GF-D8 (cell line): ENCODE measurements at regions not wholly inside any gene's neighbourhood (a gene's known extent, or its start where the extent isn't known, plus 50 kb on each side); places are given as distances from the start of the nearest gene placed in this dataset.

ENCODE experiments used
- DNase-seq: peaks from one replicate; lab custom pipeline; 2025; lab: John Stamatoyannopoulos, UW

DNA sequence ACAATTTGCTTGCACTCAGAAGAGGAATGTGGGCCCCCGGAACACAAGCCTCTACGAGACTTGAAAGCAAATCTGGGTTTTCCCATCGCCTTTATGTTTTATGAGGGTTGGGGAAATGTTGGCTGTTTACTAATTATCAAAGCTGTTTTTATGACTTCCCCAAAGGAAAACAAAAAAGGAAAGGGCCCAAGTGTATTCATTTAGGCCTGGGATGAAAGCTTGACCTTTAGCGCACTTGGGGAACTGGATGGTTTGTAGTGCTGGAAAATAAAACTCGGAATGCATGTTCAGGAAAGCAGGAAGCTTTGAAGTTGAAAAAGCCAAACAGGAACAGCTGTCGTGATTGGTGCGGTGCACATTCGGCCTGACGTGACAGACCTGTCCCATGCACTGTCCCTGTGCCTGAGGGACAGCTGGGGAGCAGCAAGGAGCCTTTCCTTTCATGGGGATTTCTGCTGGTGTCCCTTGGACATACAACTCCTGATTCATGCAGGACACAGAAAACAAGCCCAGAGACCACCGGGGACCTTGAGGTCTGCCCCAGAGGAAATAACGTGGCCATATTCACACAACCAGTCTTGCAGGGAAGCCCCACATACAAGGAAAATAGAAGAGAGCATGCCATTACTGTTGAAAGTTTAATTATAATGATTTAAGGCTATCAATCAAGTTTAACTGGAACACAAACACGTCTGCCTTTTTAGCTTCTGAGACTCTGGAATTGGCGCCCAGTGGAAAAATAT, 169.7 kb upstream of the APCDD1 start:
- no peak for DNase-seq

DNA sequence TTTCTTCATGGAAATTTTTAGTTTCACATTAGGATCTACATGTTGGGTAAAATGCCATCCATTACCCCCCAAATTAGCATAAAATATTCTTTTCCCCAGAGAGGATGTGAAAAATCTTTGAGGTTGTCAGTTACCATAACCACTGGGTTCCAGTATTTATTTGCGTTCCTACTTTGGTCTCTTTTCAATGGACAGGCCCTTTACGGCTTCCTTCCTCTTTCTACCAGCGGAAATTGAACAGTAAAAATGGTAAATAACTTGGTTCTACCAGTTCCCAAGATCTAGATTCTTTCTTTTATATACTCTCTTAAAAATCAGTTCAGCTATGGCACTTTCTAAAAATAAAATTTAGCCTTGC, 169.2 kb upstream of the APCDD1 start:
- peak; percentile 38 for DNase-seq

DNA sequence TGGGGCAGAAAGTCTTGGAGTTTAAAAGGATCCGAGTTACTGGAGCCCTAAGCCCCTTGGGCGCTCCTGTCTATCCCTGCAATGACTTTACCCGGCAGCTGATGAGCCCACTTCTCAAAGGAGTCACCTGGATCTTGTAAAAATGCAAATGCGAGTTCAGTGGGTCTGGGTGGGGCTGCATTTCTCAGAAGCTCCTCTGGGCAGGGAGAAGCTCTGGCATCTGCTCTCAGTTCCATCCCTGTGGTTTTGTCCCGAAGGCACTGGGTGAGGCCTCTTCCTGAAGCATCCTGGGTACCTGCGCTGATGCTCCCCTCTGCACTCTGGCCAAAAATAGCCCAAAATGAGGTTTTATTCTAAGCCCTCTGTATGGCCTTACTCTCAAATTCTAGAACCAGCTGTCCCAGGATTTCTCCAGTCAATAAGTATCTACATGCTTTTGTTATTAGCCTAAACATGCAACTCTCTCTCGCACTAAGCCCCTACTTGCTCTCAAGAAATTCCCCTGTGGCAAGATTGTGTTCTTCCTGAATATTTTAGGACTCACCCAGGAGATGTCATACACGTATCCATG, 167.8 kb upstream of the APCDD1 start:
- no peak for DNase-seq

DNA sequence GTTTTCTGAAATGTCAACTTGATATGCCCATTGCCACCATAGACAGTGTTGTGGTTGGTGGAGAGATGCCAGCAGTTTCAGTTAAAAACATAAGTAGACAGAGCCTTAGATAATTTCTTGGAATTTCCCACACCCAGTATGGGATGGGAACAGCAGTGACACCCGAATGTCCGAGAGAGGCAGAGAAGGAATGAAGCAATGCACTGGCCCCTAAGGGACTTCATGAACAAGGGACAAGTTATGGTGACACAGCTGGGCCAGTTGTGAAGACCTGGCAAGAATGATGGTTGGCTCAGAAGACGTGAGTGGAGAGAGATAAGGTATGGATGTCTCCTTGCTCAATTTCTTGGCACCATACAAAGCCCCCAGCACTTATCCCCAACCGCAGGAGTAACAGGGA, 165.2 kb upstream of the APCDD1 start:
- no peak for DNase-seq

DNA sequence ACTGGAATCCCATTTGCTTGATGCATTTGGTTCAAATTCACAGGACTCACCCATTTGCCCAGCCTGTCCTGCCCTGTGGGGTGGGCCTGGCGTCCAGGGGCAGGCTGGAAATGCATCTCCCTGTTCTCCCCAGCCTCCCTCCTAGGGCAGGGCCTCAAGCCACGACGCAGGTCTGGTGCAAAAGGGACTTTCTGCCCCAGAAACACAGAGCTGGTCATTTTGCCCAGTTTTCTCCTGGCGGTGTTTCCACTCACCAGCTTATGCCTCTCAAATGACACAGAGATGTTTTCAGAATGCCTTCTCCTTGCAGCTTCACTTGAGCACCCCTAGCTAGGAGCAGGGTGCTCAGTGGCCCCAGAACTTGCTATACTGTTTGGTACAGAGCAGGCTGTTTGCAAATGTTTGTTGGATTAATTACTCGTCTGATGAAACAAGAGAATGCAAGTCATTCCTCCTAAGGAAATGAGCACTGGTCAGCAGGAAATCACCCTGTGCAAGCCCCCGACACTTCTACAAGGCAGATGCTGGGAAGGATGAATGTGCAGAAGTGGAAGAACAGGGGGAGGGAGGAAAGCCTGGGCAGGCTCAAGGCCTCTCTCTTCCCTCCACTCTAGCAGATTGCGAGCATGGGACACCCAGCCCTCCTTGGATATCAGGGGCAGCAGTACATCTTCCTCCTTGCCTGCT, 164.3 kb upstream of the APCDD1 start:
- peak; percentile 68 for DNase-seq

DNA sequence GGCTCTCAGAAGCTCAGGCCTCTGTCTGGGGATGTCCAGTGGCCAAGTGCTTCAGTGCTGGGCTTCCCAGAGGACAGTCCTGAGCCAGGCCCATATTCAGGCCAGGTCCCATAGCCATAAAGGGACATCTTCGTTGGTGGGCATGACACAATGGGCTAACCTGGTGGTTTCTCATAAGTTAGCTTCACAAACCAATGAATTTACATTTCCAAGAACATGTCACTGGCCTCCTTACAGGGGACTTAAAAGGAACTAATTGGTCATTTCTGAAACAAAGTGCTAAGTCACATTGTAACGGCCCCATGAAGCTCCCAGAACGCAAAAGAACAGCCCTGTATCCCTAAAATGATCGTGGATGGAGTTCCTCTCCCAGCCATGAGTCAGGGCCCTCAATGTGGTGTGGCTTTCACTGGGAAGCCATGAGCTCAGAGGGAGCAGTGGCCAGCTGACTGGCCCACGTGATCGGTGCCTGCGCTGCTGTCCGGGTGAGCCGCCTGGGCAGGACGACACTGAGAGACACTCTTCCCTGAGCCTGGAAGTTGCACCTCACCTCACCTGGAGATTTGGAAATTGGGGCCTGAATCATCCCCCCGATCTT, 163.7 kb upstream of the APCDD1 start:
- no peak for DNase-seq

DNA sequence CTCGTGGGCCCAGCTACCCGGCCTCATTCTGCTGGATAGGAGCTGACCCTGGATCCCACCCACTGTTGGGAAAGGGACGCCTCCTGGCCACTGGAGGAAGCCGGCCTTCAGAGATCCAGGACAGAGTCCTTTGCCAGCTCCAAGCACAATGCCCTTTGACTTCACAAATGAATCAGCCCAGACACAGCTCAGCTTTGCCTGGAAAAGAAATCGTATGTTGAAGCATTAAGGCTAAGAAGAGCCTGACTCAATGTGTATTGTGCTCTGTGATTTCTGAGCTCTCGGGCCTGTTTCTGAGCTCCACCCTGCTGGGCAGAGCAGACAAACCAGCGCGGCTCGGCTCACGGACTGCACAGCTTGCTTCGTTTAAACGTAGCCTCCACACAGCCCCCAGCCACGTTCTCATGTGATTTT, 162.9 kb upstream of the APCDD1 start:
- DNase-seq: no peak

DNA sequence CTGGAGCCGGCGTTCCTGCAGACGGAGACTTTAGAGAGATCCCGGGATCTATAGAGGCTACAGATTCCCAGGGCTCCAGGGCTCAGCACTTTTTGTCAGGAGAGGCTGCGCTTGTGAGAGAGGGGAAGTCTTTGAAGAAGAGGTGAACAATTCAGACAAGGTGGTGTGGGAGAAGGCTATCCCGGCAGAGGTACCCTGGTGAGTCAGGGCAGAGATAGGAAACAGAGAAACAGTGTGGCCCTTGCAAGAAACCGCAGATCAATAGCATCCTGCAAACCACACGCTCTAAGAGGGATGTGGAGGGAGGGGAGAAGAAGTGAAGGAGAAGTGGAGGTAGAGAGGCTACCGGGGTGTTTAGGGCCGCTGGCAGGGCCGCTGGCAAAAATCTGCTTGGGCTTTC, 160.5 kb upstream of the APCDD1 start:
- DNase-seq: no peak

DNA sequence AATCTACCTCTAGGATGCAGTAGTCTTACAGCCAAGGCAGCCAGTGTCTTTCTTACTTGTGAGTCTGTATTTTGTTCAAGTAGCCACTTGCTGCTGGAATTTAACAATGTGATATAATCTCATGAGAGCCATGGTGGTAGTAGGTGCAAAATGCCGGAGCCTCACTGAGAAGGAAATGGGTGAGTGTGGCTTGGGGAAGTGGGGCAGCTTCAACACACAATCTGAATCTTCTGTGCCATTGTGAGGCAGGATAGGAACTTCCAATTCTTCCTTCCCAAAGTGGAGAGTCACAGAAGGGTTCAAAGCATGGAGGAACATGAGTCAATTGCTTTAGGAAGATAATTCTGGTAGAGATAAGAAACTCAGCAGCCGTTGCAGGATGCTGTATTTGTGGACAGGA, 158.7 kb upstream of the APCDD1 start:
- no peak for DNase-seq

DNA sequence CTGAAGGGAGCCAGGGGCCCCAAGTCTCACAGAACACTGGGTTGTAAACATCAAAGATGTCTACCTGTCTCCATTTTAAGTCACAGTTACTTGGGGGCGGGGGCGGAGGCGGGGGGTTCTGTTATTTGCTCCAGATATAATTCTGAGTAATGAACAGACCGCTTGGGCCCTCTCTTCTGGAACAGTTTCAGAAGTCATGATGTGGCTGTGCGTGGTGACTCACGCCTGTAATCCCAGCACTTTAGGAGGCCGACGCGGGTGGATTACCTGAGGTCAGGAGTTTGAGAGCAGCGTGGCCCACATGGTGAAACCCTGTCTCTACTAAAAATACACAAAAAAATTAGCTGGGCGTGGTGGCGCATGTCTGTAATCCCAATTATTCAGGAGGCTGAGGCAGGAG, 157.9 kb upstream of the APCDD1 start:
- DNase-seq: no peak

DNA sequence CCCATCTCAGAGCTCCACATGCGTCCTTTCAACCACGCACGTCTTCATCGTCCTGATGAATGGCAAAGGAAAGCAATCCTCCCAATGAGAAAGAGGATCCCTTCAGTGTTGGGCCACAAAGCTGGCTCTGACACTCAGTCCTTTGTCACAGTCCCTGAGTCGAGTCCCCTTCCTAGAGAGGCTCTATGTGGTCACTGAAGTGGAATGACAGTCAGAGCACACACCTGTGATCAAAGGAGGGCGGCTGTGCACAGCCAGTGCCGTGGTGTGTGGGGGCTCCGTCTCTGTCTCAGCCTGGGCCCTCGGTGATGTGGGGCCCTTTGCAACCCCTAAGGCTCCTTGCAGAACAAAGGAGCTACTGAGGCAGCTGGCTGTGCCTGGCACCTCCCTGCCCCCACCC, 157.3 kb upstream of the APCDD1 start:
- no peak for DNase-seq

DNA sequence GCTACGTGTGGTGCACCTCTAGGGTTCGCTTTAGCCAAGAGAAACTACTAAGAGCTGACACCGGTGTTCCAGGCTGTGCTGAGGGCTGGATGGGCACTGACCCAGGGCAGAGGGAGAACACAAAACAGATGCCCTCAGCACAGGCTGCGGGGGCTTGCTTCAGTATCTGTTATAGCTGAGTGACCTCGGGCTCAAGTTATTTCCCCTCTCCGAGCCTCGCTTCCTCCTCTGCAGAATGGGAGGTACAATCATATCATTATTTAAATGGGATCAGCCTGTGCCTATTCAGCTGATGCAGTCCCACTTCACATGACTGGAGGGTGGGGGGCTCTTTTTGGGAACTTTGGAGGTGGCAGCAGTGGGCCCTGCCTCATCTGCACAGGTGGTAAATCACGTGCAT, 156.1 kb upstream of the APCDD1 start:
- no peak for DNase-seq

DNA sequence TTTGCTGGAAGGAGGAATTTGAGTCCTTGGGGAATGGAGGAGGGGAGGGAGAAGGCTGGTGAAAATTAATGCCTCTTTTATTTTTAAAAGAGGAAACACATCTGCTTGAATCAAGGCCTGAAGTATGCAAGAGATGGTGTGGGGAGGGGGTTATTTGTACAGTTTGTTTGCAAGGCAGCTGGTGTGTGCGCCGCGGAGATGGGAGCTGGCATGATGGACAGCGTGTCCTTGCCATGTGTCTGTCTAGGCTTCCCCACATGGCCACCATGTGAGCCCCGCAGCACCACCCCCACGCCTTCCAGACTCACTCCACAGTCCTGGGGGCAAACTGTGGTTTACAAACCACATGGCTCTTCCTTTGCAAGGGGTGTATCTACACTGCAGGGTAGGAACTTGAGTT, 154.8 kb upstream of the APCDD1 start:
- no peak for DNase-seq

DNA sequence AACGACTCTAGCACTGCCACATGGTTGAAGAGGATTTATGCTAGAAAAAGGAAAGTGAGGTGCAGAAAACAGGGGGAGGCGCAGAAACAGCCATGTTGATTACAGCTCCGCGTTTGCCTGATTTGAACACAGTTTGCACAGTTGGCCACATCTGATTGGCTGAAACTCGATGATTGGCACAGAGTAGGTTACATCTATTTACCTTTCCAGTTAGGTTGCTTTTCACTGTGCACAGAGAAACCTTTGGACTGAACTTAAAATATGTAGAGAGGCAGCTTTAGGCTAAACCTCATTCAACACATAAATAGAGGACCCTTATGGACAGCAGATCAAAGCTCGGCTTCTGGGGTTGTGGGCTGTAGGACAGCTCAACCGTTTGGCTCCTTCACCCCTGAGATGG, 153.7 kb upstream of the APCDD1 start:
- DNase-seq: no peak

DNA sequence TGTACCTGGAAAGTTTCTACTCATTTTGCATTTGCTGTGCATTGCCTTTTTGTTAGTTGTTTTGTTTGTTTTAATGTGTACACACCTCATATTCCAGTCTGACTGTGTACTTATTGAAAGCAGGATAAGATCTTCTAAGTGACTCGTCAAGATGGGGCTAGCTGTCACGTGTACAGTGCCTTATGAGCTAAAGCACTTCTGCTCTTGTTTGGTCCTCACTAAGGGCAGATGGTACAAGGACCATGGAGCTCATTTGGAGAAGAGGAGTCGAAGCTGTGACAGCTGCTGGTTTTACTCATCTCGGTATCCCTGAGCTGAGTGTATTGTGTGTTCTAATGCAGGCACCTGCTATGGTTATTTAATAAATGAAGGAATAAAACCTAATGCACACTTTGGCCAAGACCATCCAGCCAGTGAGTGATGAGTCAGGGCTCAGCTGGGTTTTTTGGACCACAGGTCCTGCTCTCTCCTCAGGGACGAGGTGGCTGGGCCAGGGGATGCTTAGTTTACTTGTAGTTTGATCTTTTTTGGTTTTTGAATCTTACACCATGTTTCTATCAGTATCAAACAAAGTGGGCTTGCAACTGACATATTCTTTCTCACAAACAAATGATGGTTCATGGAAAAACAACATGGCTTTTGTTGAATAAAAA, 152.5 kb upstream of the APCDD1 start:
- DNase-seq: no peak

DNA sequence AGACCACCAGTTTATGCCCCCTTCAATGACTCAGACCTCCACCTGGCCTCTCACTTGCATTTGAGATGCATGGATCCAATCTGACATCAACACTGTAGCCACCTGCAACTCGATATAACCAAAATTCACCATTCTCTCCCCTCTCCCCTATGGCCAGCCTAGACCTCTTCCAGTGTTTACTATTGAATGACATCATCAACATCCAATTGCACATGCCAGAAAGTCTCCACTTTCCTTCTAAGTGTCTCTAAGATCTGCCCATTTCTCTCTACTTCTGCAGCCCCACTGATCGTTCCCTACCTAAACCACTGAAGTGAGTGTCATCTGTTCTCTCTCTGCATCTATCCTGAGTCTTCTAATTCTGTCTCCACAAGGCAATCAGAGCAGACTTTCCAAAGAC, 151.3 kb upstream of the APCDD1 start:
- no peak for DNase-seq

DNA sequence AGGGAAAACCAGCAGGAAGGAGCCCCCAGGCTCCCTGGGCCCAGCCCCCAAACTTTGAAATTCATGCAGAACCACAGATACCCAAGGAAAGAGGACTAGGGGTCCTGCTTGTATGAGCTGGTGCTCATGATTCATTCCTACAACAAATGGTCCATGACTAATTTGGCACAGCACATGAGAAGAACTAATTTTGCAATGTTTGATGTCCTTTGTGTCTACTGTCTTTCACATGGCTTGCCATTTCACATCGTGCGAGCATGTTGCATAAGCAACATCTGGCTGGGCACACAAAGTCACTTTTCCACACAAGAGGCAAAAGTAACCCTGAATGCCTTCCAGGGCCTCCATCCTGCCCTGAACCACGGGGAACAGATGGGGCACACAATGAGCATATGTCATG, 149.6 kb upstream of the APCDD1 start:
- DNase-seq: no peak

DNA sequence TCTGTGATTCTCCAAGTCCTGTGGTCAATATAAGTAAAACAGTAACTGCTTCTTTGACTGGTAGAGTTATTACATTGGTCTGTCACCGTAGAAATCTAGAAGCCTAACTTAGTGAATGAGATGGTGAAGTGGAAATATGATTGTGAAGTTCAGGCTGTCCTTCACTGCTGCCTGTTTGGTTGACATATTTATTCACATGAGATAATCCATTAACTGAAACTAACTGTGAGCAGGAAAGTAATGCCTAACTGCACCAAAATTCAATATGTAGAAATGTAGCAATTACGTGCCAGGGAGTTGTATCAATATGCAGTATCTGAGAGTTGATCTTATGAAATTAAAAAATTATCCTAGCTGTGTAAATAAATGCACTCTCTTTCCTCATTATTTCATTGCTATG, 147.7 kb upstream of the APCDD1 start:
- no peak for DNase-seq

DNA sequence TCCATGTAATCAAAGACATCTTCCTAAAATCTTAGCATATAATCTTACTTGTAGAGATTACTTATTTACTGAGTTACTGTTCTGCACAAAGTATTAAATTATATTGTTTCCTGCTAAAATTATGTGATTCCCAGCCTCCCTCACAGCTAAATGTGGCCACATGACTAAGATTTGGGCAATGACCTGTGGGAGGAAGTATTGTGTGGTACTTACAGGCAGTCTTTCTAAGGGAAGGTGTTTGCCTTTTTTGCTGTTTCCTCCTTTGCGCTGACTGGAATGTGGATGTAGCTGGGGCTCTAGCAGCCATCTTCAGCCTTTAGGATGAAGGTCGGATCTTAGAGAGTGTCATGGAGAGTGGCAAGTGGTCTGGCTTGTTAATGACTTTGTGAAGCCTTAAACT, 146.3 kb upstream of the APCDD1 start:
- DNase-seq: no peak

DNA sequence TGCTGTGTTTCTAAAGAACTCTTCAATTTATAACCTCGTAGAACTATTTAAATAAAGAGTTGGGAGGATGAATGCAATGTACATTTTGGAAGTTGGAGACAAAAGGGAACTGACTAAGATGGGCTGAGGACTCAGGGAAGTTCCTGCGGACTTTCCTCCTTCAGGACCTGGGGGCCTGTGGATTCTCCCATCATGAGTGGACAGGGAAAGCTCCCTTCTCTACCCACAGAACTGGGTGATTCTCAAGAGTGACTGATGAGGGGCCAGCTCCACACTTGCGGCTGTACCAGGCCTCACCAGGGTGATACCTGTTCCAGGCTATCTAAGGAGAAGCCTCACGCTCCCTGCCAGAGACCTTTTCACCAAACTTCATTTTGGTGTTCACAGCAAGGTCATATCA, 143.8 kb upstream of the APCDD1 start:
- no peak for DNase-seq

DNA sequence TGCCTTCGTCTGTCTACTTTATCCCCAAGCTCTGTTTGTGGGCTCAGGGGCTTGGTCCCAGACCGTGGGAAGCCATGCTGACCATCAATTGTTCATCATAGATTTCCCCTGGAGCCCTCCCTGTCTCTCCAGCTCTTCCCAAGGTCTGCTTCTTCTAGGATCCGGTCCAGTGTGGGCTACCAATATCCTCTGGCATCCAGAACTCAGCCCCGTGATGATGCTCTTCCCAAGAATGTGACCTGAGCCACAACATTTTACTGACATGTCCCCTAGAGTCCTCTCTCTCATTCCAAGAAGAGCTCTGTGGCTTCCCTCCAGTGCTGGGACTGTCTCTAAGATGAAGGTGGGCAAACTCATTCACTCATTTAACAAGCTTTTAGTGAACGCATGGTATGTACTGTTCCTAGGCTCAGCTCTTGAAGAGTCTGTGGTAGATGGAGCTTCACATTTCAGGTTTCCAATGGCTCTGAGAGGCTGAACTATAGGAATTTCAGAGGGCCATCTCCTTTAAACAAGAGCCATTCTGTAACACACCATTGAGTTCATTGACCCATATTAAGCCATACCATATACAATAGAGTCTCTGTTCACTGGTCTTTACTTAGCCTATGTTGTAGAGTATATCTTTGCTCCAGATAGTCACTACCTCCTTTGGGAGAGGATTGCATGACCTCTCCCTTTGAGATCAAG, 142.0 kb upstream of the APCDD1 start:
- no peak for DNase-seq

DNA sequence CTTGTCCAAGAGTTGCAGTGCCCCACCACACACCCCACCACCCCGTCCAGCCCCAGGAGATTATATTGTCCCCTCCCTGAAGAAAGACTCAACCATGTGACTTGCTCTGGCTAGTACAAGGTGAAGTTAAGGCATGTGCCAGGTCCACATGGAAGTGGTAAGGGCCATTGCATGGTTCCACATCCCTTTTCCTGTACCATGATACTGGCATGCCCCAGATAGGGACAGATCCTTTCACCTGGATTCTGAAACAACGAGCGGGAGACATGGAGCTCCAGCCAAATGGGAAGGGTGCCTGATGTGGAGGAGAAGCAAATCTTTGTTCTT, 141.5 kb upstream of the APCDD1 start:
- no peak for DNase-seq
